ENCODE measurements at regions not wholly inside any gene's neighbourhood (a gene's known extent, or its start where the extent isn't known, plus 50 kb on each side); places are given as distances from the start of the nearest gene placed in this dataset.

DNA sequence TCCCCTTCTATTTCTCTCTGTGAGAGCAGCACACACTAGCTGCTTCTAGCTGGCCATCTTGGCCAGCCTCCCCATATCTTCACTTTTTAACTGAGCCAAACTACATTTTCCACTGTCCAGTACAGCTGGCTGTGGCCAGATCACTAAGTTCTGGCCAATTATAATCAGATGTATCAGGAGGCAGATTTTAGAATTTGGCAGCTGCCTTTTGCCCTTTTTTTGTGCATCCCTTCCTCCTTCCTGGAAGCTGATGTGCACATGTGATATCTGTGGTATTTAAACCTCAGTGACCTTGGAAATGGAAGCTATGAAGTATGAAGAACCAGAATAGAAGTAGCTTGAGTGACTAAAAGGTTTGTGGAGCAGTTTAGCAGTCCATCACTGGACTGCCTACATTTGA lies 49.8 kb upstream of the ANO6 start:
- no peaks in the 10 kb centered on the region for H3K4me1 ChIP-seq
- no peak for TF ChIP-seq POLR2A (IDR thresholded peaks at IDR 0.05)
- TF ChIP-seq POLR2AphosphoS5 (IDR thresholded peaks at IDR 0.05), result no peak
- TF ChIP-seq EP300 (IDR thresholded peaks at IDR 0.05), result no peak
- H3K27me3 ChIP-seq, result no peaks in the 10 kb centered on the region
- H3K4me3 ChIP-seq, result no peak overlapping the region
- H3K36me3 ChIP-seq, result no peaks in the 10 kb centered on the region
- no peak for DNase-seq
- no peaks in the 10 kb centered on the region for H3K9me3 ChIP-seq
- no peak overlapping the region for H3K27ac ChIP-seq
- peak in 1 of 2 donors; percentile 59 for ATAC-seq (ENCODE audit: low FRiP score in 2 of 2)

Small RNA genes lying in the stretch of these regions (small RNA-seq; reads per million reads assigned to genes)
- gene RNA5SP361, result 0 reads per million in 4 donors
